GM21423 (cell line): ENCODE measurements at regions not wholly inside any gene's neighbourhood (a gene's known extent, or its start where the extent isn't known, plus 50 kb on each side); places are given as distances from the start of the nearest gene placed in this dataset.
A peak's percentile ranks its signal among the peaks of the same experiment; 100 is the strongest.
"Not testable (repeated sequence)": the region's sequence is repeated elsewhere in the genome, so short reads cannot be mapped to it uniquely, and the experiment has no call there.

ENCODE experiments used
- ATAC-seq: cut with Tn5 transposase; IDR thresholded peaks from one replicate; pipeline ENCODE4 v1.9.1; 2021; ENCODE audit warnings: mild to moderate bottlenecking, moderate library complexity; ENCODE audit not compliant: unreplicated experiment

- ATAC-seq = not testable (repeated sequence)
Observed at GRCh38 chr14:34049187-34049586, 98.3 kb upstream of the EGLN3 start.

GRCh38 chr14:34046799-34047520, 96.1 kb upstream of the EGLN3 start:
- no peak for ATAC-seq

- ATAC-seq = no peak
Observed at GRCh38 chr14:34044666-34045306, 93.9 kb upstream of the EGLN3 start.

GRCh38 chr14:34044373-34044637, 93.4 kb upstream of the EGLN3 start:
- no peak for ATAC-seq

- peak; percentile 92 for ATAC-seq
Observed at GRCh38 chr14:34043627-34044372, 92.9 kb upstream of the EGLN3 start.

GRCh38 chr14:34041220-34041619, 90.3 kb upstream of the EGLN3 start:
- no peak for ATAC-seq

GRCh38 chr14:34040766-34041165, 89.9 kb upstream of the EGLN3 start:
- ATAC-seq = no peak

- ATAC-seq = no peak
Observed at GRCh38 chr14:34039428-34040047, 88.7 kb upstream of the EGLN3 start.

- ATAC-seq = no peak
Observed at GRCh38 chr14:34038358-34039057, 87.6 kb upstream of the EGLN3 start.

- no peak for ATAC-seq
Observed at GRCh38 chr14:34036319-34036766, 85.5 kb upstream of the EGLN3 start.

GRCh38 chr14:34035934-34036250, 85.0 kb upstream of the EGLN3 start:
- ATAC-seq = no peak

- no peak for ATAC-seq
Observed at GRCh38 chr14:34035177-34035933, 84.5 kb upstream of the EGLN3 start.

GRCh38 chr14:34034447-34035176, 83.7 kb upstream of the EGLN3 start:
- ATAC-seq = no peak

GRCh38 chr14:34032720-34033119, 81.8 kb upstream of the EGLN3 start:
- no peak for ATAC-seq

GRCh38 chr14:34030864-34031263, 80.0 kb upstream of the EGLN3 start:
- no peak for ATAC-seq

- ATAC-seq = no peak
Observed at GRCh38 chr14:34029921-34030334, 79.1 kb upstream of the EGLN3 start.

GRCh38 chr14:34027990-34028495, 77.2 kb upstream of the EGLN3 start:
- ATAC-seq = no peak

- no peak for ATAC-seq
Observed at GRCh38 chr14:34027130-34027989, 76.5 kb upstream of the EGLN3 start.
